ENCODE measurements at regions not wholly inside any gene's neighbourhood (a gene's known extent, or its start where the extent isn't known, plus 50 kb on each side); places are given as distances from the start of the nearest gene placed in this dataset.
A peak's percentile ranks its signal among the peaks of the same experiment; 100 is the strongest.

- no peak for DNase-seq (ENCODE audit: low read depth)
Observed at GRCh38 chr10:3898821-3899220, 113.8 kb upstream of the KLF6 start.

GRCh38 chr10:3897156-3897555 lies 112.1 kb upstream of the KLF6 start:
- no peak for DNase-seq (ENCODE audit: low read depth)

- DNase-seq (ENCODE audit: low read depth), result no peak
Observed at GRCh38 chr10:3896161-3896560, 111.2 kb upstream of the KLF6 start.

DNA sequence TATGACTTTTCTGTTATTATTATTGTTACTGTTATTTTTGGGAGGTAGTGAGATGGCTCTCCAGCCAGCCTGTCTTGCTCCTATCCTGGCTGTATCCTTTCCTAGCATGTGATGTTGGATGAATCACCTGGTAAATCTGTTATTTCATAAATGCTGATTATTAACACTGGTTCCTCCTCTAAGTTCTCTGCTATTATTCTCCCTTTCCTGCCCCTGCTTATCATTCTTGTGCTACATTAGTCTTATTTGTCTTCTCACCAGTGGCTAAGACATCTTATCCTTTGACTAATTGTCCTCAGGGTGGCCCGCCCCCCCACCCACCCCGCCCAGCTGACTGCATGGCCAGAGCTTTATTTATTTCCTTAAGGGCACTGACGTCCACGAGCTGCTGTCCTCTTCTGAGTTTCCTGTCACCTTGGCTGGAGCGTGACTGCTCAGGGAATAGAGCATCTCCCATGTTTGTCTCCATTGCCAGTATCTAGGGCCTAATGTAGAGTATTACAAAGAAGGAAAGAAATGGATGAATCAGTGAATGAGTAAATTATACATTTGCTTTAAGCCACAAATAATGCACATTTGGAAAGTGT lies 110.1 kb upstream of the KLF6 start:
- DNase-seq (ENCODE audit: low read depth), result no peak

DNA sequence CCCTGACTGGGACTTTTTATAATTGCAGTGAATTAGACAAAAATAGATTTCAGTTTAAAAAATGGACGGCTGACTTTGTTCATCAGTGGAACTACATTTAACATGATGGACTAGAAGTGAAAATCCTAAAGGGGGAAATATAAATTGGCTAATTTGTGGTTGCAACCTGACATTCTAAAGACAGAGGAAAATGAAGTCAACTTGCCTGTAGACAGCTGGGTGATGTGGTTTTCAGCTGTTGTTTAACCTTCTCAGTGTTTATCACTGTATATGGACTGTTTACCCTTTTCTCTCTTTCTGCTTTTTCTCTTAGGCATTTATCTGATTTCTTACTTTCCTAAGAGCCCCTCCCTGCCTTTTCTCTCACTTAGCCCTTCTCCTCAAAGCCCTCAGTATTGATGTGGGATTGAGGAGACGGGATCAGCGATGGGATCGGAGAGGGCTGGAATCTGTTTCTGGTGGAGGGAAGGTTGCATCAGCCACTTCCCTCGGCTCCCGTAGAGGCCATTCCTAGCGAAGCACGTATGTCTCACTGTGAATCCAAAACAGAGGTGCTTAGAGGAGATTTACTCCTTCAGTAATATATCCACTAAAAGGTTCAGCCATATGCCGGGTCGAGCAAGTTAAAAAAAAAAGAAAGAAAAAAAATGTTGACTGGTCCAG lies 109.0 kb upstream of the KLF6 start:
- DNase-seq (ENCODE audit: low read depth), result no peak

DNA sequence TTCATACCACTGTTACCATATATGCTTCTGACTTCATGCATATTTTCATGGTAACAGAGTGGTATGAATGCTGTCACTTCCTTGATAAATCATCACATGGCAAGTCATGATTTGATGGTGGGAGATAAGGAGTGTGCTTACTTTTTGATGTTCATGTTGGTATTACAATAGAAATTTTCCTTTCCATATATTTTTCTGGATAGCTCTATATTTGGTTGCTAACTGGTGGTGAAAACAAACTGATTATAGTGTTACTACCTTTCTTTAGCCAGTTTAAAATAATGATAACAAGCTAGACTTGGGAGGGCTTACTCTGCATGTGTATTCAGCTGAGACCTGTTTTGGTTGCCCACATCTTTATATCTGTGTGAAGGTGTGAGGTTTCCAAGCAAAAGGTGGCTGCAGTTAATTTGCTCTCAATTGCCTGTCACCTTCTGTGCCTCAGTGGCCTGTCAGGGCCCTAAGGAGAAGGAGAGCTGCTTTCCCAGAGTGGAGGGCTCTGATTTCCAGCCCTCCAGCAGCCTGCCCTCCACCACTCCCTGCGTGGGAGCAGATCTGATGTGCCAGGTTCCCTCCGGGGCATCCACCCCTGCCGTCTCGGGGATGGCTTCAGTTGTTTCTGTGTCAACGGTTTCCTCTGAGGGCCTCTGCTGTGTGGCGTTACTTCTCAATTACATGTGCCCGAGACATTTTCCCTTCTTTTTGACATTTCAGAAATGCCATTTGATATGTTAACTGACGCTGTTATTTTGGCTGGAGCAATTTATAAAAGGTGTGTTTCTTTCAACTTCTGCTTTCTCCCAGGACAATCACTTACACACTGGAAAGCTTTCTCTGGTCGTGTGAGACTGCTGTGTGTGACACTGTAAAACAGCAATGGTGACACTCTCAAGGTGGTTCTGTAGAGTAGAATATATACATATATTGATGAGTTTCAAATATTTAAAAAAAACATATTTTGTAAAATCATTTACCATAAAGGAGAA lies 107.7 kb upstream of the KLF6 start:
- peak; percentile 29 for DNase-seq (ENCODE audit: low read depth)

GRCh38 chr10:3891396-3891795 lies 106.4 kb upstream of the KLF6 start:
- DNase-seq (ENCODE audit: low read depth), result no peak

DNA sequence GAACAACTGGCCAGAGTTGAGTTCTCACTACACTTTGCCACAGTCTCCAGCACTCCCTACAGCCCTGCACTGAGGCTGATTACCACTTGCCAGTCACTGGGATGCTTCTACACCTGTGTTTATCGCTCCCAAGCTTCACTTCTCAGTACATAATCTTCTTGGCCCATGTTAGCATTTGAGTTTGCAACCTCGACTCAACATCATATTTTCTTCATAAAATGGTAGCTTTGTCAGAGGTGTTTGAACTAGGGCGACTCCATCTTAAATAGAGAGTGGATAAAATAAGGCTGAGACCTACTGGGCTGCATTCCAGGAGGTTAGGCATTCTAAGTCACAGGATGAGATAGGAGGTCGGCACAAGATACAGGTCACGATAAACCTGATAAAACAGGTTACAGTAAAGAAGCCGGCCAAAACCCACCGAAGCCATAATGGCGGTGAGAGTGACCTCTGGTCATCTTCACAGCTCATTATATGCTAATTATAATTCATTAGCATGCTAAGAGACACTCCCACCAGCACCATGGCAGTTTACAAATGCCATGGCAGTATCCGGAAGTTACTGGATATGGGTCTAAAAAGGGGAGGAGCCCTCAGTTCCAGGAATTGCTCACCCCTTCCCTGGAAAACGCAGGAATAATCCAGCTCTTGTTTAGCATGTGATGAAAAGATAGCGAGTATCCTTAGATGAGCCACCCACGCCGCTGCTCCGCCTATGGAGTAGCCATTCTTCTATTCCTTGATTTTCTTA lies 105.8 kb upstream of the KLF6 start:
- no peak for DNase-seq (ENCODE audit: low read depth)

- no peak for DNase-seq (ENCODE audit: low read depth)
Observed at GRCh38 chr10:3889961-3890522, 105.0 kb upstream of the KLF6 start.

GRCh38 chr10:3887885-3888476 lies 103.0 kb upstream of the KLF6 start:
- peak; percentile 49 for DNase-seq (ENCODE audit: low read depth)

DNA sequence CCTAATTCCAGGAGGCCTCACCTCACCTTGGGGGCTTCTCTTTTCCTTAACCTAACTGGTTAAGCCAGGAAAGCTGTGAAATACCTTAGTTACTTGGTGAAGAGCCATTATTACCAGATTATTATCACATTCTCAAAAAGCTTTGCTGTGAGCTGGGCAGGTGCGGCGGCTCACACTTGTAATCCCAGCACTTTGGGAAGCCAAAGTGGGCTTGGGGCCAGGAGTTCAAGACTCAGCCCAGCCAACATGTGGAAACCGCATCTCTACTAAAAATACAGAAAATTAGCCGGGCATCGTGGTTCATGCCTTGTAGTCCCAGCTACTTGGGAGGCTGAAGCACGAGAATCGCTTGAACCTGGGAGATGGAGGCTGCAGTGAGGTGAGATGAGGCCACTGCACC lies 102.4 kb upstream of the KLF6 start:
- DNase-seq (ENCODE audit: low read depth), result no peak

DNA sequence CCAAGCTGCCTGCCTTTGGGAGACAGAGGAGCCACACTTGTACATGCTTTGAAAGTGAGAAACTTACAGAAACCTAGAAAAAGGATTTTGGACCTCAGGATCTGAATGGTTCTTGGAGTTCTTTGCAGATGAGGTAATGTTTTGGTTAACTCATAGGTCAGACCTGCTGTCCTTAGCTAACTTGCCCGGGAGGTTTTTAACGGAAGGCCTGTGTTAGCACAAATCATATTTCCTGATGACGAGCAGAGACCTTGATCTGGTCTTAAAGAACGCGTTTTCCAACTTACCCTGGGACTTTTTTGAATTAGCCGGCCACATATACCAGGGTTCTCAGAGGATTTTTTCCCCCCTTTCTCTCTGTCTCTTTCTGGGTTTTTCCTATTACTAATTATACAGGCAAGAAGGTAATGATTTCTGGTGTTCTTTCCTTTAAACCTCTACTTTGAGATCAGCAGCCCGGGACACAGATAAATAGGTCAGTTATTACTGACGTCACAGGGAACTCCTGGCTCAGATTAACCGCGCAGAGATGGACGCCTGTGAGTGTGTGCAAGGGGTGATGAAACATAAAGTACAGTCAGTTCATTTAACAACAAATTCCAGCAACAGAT lies 101.7 kb upstream of the KLF6 start:
- no peak for DNase-seq (ENCODE audit: low read depth)

DNA sequence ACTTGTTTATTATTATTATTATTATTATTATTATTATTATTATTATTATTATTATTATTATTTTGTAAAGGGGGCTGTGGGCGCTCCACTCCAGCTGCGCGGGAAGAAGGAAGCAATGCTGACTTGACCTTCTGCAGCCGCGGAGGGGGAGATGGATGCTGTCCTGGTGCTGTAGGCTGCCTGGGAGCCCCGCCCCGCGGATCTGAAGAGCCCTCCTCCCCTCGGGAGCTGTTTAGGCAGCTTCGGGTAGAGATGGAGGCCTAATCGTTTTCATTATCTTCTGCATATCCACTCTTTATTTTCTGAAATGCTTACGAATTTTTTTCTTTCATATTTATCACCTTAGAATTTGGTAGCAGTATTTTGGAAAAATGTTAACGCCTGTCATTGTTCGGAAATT lies 101.2 kb upstream of the KLF6 start:
- no peak for DNase-seq (ENCODE audit: low read depth)

DNA sequence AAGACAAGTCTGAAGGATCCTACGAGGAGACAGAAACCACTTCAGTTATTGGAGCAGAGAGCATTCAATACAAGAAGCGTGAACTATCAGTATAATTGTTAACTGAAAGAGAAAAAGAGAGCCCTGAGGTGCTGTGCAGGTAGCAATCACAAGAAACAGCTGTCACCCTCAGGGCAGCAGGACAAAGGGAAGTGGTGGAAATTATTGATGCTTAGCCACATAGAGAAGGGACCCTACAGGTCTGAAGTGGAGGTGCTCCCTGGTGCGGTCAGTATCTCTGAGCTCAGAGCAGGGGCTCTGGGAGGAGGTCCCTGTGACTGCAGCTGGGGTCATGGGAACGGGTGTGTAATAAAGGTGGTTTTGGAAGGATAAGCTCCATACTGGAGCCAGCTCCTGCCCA lies 97.8 kb upstream of the KLF6 start:
- DNase-seq (ENCODE audit: low read depth), result no peak

GRCh38 chr10:3881622-3882021 lies 96.6 kb upstream of the KLF6 start:
- no peak for DNase-seq (ENCODE audit: low read depth)

- no peak for DNase-seq (ENCODE audit: low read depth)
Observed at GRCh38 chr10:3879073-3879472, 94.1 kb upstream of the KLF6 start.

GRCh38 chr10:3877211-3878000 lies 92.4 kb upstream of the KLF6 start:
- no peak for DNase-seq (ENCODE audit: low read depth)

DNA sequence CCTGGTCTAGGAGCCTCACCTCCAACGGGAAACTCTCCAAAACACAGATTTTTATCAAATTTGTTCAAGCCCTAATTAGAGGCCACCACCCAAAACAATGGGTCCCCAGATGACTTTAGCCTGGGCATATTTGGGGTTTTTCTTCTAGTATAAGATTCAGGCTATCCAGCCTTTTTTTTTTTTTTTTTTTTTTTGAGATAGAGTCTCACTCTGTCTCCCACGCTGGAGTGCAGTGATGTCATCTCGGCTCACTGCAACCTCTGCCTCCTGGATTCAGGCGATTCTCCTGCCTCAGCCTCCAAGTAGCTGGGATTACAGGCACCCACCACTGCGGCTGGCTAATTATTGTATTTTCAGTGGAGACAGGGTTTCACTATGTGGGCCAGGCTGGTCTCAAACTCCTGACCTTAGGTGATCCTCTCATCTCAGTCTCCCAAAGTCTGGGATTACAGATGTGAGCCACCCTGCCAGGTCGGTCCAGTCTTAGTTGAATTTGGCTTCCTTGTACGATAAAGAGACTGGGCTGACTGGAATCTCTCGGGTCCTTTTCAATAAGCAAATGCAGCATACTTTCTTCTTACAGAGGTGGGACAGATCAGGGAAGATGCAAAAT lies 91.4 kb upstream of the KLF6 start:
- DNase-seq (ENCODE audit: low read depth), result no peak

DNA sequence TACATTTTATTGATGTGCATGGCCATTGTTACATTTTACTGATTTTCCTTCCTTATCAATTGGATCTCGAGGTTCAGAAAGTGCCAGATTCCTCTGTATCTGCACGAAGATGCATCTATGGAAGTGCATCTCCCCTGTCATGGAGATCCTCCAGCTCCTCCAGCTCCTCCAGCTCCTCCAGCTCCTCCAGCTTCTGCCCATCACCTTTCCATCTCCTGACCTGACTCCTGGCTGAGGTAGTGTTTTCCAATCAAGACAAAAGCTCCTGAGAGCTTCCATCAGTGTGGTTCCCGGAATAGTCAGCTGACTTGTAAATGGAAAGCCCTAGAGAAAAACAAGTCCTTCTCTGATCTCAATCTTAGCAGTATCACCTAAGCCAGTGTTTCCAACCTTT lies 90.8 kb upstream of the KLF6 start:
- no peak for DNase-seq (ENCODE audit: low read depth)

All from activated gamma-delta T cell treated with anti-CD3 and anti-CD28 coated beads, Interleukin-2, amount 50 U/mL, for 16 hours (primary cell).